CD1c-positive myeloid dendritic cell (primary cell): ENCODE measurements at regions not wholly inside any gene's neighbourhood (a gene's known extent, or its start where the extent isn't known, plus 50 kb on each side); places are given as distances from the start of the nearest gene placed in this dataset.

Experiments used
- DNase-seq: peaks from one replicate; pipeline ENCODE4 v3.0.0-alpha.2; 2016; ENCODE audit errors: extremely low spot score

DNA sequence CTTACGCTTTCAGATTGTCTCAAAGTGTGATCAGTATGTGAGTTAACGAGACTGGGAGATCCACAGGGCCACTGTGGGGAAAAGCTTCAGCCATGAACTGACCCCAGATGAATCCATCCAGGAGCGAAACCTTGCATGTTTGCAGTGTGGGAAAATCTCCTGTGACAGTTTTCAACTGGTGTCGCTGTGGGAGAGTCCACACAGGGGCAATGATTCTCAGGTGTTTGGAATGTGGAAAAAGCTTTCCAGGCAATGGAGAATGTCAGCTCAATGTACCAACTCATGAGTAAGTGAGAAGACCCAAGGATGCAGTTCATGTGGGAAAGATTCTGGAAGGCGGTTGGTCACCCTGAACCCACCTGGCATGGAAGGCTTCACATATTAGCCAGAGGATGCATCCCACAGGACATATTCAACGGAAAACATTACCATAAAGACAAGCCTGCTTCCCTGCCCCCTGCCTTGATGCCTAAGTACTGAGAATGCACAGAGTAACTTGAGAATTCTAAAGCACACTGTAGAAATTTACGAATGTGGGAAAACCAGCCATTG is 204.1 kb upstream of the BMPER start:
- no peak for DNase-seq

GRCh38 chr7:33701927-33702326 is 203.4 kb upstream of the BMPER start:
- no peak for DNase-seq

DNA sequence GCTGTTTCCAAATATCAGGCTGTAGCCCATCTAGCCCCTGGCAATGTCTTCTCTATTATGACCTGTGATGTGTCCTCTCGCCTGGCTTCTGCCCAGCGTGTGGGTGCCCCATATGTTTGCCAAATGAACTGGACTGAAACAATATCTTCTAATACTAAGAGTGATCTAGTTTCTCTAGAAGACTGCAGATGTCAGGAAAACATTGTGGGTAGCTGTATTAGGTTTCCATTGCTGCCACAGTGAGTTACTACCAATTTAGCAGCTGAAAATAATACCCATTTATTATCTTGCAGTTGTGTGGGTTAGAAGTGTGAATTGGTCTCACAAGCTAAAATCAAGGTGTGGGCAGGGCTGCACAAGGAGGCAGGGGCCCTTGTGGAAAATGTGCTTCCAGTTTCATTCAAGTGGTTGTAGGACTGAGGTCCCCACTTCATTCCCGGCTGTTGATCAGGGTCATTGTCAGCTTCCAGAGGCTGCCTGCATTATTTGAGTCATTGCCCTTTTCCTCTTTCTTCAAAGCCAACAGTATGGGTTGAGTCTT is 202.8 kb upstream of the BMPER start:
- no peak for DNase-seq

DNA sequence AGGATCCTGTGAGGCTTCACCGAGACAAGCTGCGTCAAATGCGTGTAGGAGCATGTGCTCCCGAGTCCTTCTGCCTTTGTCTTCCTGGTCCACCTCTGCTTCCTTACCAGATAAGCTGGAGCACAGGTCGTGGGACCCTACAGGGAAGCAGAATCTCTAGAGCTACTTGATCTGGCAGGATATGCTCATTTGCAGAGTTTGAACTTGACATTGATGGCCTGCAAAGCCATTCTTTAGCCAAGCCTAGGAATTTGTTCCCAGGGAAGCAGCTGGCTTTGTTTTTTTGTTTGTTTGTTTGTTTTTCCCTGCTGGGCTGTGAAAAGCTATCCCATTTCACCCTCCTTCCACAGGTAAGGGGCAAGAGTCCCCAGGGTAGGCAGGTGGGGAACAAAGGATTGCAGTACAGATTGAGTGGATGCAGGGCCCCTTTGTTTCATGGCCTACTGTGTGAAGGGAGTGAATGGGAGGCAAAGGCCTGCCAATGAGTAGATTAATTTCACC is 200.0 kb upstream of the BMPER start:
- no peak for DNase-seq

GRCh38 chr7:33706186-33706585 is 199.2 kb upstream of the BMPER start:
- DNase-seq = no peak

DNA sequence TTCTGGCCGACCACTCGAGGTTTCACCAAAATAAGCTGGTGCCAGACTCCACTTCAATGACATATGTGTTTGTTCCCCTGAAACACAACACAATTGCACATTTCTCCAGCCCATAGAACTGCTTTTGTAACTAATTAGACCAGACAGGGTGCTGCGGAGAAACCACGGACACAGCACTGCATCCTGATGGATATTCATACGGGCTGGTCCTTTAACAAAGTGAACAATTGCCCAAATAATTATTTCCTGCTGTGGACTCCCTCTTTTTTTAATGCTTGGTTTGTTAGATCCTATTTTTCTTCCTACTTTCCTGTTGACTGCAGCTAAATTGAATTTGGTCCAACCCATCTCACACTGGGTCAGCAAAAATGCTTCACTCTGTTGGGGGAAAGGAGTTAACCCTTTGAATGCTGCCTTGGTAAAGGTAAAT is 198.6 kb upstream of the BMPER start:
- no peak for DNase-seq

DNA sequence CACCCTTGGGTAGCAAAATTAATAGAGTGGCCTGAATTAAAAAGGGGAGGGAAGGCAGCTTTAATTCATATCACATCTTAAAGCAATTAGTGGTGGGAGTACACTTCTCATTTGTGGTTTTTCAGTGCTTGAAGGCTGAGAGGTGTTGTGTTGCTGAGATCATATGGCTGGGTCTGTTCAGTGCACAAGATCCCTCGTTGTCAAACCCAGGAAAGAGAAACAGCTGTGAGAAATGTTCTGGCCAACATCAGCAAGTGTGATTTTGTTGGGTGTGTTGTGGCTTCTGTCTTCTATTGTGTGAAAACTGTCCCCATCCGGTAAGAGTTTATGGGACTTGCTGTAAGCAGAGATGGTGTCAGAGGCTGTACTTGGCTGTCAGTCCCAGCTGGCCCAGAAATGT is 197.9 kb upstream of the BMPER start:
- DNase-seq = no peak

GRCh38 chr7:33710608-33711007 is 194.7 kb upstream of the BMPER start:
- DNase-seq = no peak

DNA sequence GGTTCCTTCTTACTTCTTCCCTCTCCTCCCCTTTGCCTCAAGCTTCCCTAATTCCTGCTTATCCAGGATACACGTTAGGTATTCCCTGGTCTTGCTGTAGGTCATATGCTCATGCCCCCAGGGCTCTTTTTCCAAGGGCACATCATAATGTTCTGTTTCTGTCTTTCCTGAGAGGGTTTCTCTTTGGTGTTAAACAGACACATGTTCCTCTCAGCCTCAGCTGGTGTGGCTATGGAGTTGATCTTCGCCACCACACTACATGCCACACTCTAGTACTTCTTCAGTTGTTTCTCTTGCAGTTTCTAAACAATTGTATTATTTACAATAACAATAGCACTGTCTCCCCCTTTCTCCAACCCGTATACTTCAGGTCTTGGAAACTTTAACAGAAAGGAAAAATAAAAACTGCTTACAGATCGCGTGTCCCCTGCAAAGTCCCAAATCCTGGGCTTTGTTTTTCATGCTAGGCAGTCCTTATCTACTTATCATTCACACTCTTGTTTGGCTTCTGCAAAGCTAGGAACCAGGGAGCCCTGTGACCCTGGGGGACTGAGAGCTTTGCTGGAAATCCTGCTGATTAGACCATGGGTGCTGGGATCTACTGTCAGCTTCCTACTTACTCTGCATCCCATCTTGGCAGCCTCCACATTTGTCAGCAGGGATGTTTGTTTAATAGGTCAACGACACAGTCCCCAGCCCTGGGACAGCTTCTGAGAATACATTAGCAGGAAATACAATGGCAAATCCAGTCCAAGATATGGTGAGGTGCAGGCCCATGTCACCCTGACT is 193.9 kb upstream of the BMPER start:
- no peak for DNase-seq

GRCh38 chr7:33712020-33712414 is 193.3 kb upstream of the BMPER start:
- no peak for DNase-seq

DNA sequence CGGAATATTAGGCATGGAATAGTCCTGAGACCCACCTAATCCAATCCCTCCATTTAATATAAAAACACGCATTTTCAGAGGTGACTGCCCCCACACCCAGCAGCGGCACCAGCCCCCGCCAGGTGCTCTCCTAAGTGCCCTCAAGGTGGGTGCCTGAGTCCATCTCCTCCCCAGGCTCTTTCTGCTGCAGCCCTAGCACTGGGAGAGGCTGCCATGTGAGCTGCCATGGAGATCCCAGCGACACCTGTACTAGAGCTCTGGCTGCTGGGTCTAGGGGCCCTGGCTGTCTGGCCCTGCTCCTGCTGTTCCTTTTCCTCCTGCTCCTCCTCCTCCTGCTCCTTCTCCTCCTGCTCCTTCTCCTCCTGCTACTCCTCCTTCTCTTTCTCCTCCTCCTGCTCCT is 191.1 kb upstream of the BMPER start:
- no peak for DNase-seq

- no peak for DNase-seq
Observed at GRCh38 chr7:33716581-33717477, 188.5 kb upstream of the BMPER start.

GRCh38 chr7:33719059-33719581 is 186.2 kb upstream of the BMPER start:
- no peak for DNase-seq

DNA sequence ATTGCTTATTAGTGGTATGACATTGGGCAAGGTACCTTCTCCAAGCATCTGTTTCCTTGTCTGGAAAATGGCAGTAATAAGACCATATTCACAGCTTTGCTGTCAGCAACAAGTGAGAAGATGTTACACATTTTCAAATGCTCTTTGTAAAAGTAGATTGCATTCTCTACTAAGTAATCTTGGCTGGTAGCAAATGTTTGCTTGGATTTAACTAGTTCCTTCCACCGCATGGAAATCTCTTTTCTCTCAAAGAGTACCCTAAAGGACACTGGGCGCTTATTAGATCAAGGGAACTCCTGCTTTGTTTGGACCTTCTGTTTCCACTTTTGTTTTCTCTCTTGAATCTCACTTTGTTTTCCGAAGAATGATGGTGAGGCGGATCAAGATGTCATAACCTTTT is 185.2 kb upstream of the BMPER start:
- no peak for DNase-seq

DNA sequence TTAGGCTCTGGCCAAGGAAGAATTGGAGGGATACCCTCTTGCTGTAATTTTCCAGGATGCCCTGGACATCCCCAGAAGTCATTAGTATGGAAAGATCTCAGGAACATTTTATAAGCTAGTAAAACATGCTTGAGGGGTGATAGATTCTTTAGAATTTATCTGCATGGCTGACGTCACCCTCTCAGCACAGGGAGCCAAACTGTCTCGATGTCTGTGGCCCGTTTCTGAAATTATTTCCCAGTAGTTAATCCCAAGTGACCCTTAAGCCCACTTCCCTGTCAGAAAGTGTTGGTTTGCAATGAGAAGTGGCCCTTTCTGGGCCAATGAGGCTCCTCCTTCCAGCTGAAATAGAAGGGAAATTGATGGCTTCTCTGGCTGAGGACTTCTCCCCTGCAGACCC is 184.5 kb upstream of the BMPER start:
- no peak for DNase-seq

- DNase-seq = no peak
Observed at GRCh38 chr7:33721895-33722294, 183.4 kb upstream of the BMPER start.

DNA sequence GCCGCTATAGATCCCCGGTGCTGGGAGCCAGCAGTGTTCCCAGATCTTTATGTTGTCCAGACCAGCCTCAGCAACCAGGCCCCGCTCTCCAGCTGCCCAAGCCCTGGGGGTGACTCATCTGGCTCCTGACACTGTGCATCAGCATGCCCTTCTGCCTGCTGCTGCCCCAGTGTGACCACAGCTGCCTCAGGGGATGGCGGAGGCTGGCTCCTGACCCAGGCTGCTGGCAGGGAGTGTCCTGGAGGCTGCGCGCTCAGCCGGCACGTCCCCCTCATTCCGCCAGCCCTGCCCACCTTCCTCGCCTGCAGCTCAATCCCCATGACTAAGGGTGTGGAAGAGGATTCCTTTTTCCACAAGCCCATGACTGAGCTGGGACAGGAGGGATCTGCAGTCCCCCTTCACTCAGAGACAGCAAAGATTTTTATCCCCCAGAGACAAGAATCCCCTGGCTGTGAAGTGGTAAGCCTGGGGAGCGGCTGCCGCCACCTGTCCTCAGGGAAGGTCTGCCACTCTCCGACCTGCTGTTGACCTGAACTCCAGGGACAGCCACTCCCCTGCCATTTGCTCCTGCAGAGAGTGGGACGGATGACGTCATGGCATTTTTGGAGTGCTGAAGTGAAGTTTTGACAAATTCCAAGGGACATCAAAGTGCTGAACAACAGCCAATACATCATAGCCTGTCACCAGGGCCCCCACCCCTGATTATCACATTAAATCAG is 182.8 kb upstream of the BMPER start:
- DNase-seq = no peak

GRCh38 chr7:33724201-33724600 is 181.1 kb upstream of the BMPER start:
- DNase-seq = no peak

DNA sequence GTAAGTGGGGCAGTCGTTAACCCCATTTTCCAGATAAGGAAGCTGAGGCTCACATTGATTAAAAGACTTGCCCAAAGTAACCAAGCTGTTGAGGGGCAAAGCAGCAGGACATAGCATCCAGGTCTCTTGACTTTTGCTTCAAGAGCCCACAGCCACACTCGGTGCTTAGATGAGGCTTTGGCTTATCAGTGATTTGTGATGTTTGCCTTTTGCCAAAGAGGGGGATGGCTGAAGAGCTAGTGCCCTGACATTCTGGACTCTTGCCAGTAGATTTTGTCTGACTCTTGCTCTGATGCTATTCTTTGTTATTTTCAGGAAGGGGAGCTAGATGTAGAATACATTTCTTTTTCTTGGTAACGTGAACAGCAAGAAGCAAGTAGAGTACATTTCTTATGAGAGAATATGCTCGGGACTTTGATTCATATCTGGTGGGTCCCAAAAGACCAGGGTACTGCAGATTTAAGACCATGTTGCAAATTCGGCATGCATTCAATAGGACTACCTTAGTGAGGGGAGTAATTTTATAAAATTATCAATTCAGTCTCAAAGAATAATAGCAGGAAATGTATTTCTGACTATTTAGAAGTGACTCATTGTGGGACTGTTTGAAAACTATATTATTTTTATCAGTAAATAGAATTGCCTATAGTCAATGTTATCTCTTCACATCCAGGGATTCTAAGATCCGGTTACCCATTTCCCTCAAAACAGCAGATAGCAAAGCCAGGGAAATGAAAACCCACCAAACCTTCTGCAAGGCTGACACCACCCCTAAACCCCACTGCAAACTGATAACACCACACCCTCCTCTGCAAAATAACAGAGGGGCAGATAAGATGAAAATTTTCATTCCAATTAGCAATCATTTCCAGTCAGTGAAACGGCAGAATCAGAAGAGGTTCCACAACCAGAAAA is 180.0 kb upstream of the BMPER start:
- DNase-seq = no peak

- DNase-seq = no peak
Observed at GRCh38 chr7:33726582-33726981, 178.8 kb upstream of the BMPER start.
